H1 (cell line): ENCODE measurements at regions not wholly inside any gene's neighbourhood (a gene's known extent, or its start where the extent isn't known, plus 50 kb on each side); places are given as distances from the start of the nearest gene placed in this dataset.

Source experiments
- CHD2 ChIP-seq: IDR thresholded peaks from 2 replicates; pipeline ENCODE4 v1.6.1; 2012; ENCODE audit warnings: low read length, improper control_type of control experiment
- JUND ChIP-seq: IDR thresholded peaks from 2 replicates; pipeline ENCODE4 v1.6.1; 2011; ENCODE audit warnings: mild to moderate bottlenecking, improper control_type of control experiment, low read length
- POU5F1 ChIP-seq: IDR thresholded peaks from 2 replicates; pipeline ENCODE4 v1.6.1; 2011; ENCODE audit warnings: low read depth, mild to moderate bottlenecking, low read length, moderate library complexity
- RAD21 ChIP-seq, 2 experiments: IDR thresholded peaks in 1 of 2; conservative IDR thresholded peaks in 1 of 2; 2 replicates each; pipeline ENCODE4 v1.6.1; 2011; ENCODE audit warnings: low read depth in 2 of 2, low read length in 2 of 2, improper control_type of control experiment in 1 of 2, inconsistent platforms in 1 of 2, mild to moderate bottlenecking in 1 of 2, moderate library complexity in 1 of 2

DNA sequence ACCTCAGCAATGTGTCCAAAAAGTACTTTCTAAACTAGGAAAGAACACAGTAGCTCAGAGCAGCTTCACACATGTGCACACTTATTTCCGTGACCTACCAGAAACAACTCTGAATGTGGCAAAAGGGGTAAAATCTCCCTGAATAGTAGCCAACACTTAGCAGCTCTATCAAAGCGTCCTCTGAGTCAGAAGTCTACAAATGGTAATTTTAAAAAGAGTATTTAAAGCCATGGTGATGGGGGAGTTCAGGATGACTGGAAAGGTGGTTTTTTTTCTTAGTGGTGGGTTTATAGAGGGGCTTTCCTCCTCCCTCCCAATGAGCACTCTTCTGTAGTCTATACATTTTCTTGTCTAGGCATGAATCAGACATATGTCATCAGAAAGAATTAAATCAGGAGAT, 223.8 kb upstream of the PRICKLE2 start (continued):
- TF ChIP-seq RAD21 (IDR thresholded peaks at IDR 0.05 in 1 of 2, conservative IDR thresholded peaks at IDR 0.05 in 1 of 2; ENCODE audit: low read depth in 2 of 2, low read length in 2 of 2) (no peak), JUND (no peak), CHD2 (no peak), POU5F1 (no peak)
- TF ChIP-seq, all 59 proteins: peak for 0
